BE2C (cell line): ENCODE measurements at regions not wholly inside any gene's neighbourhood (a gene's known extent, or its start where the extent isn't known, plus 50 kb on each side); places are given as distances from the start of the nearest gene placed in this dataset.
A peak's percentile ranks its signal among the peaks of the same experiment; 100 is the strongest.

Experiments
- DNase-seq: peaks from one replicate; pipeline ENCODE4 v3.0.0-alpha.2; 2020
- H3K27me3 ChIP-seq: fragments of 250-450 bp; sonication (Bioruptor Pico); 2 replicates; pipeline ENCODE4 v1.5.1; 2020; ENCODE audit warnings: mild to moderate bottlenecking
- H3K36me3 ChIP-seq: fragments of 250-450 bp; sonication (Bioruptor Pico); 2 replicates; pipeline ENCODE4 v1.5.1; 2020; ENCODE audit warnings: mild to moderate bottlenecking
- H3K4me1 ChIP-seq: fragments of 250-450 bp; sonication (Bioruptor Pico); 2 replicates; pipeline ENCODE4 v1.5.1; 2020
- H3K4me3 ChIP-seq: 2 replicates; pipeline ENCODE4 v1.5.1; 2011; ENCODE audit warnings: low read depth, low read length
- H3K9me3 ChIP-seq: fragments of 250-450 bp; sonication (Bioruptor Pico); 2 replicates; pipeline ENCODE4 v1.5.1; 2020
- CTCF ChIP-seq: IDR thresholded peaks from 2 replicates; pipeline ENCODE4 v1.5.1; 2012; ENCODE audit warnings: mild to moderate bottlenecking, low read depth, low read length

DNA sequence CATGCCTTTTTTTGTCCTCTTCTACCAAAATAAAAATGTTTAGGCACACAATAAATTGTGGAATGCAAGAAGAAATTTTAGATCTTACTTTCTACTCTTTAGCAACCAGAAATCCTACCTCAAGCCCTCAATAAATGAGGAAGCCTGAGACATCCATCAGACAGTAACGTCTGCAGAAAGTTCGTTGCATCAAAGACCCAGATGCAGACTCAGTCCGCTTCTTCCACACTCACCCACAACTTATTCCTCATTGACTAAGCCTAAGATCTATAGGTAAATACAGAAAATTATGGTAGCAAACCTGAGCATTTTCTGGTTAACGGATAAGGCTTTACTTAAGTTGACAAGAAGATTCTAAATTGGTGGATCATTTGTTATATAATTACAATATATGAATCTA, 579.4 kb upstream of the ID2 start:
- TF ChIP-seq CTCF: no peak
- no peak for DNase-seq
- Histone ChIP-seq H3K27me3 (no peaks in the 10 kb centered on the region), H3K4me3 (no peak overlapping the region), H3K4me1 (peaks cover 20% of the 10 kb centered on the region), H3K36me3 (no peaks in the 10 kb centered on the region), H3K9me3 (no peaks in the 10 kb centered on the region)

- Histone ChIP-seq H3K27me3 (no peaks in the 10 kb centered on the region), H3K36me3 (no peaks in the 10 kb centered on the region), H3K4me1 (peaks cover 23% of the 10 kb centered on the region), H3K4me3 (no peak overlapping the region), H3K9me3 (no peaks in the 10 kb centered on the region)
- no peak for TF ChIP-seq CTCF
- no peak for DNase-seq
Observed at GRCh38 chr2:8103085-8103708, 578.7 kb upstream of the ID2 start.

GRCh38 chr2:8107150-8107549, 574.7 kb upstream of the ID2 start:
- Histone ChIP-seq H3K27me3 (no peaks in the 10 kb centered on the region), H3K4me3 (no peak overlapping the region), H3K9me3 (no peaks in the 10 kb centered on the region), H3K4me1 (peaks cover 23% of the 10 kb centered on the region), H3K36me3 (no peaks in the 10 kb centered on the region)
- no peak for TF ChIP-seq CTCF
- peak; percentile 46 for DNase-seq

- Histone ChIP-seq H3K4me3 (no peak overlapping the region), H3K9me3 (no peaks in the 10 kb centered on the region), H3K4me1 (peaks cover 23% of the 10 kb centered on the region), H3K27me3 (no peaks in the 10 kb centered on the region), H3K36me3 (no peaks in the 10 kb centered on the region)
- no peak for TF ChIP-seq CTCF
- DNase-seq: no peak
Observed at GRCh38 chr2:8107621-8108378, 574.1 kb upstream of the ID2 start.

DNA sequence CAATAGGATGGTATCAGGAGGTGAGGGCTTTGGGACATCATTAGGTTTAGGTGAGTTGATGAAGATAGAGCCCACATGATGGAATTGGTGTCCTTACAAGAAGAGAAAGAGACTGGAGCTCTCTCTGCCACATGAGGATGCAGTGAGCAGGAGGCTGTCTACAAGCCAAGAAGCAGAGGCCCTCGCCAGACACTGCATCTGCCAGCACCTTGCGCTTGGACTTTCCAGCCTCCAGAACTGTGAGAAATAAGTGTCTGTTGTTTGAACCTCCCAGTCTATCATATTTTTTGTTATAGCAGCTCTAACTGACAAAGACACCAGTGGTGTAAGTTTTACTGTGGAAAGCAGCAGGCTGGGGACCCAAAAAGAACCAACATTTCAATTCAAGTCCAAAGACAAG, 571.1 kb upstream of the ID2 start:
- peaks cover 11% of the 10 kb centered on the region for H3K4me1 ChIP-seq
- TF ChIP-seq CTCF: no peak
- H3K36me3 ChIP-seq: no peaks in the 10 kb centered on the region
- no peaks in the 10 kb centered on the region for H3K27me3 ChIP-seq
- H3K4me3 ChIP-seq: no peak overlapping the region
- no peaks in the 10 kb centered on the region for H3K9me3 ChIP-seq
- no peak for DNase-seq

- TF ChIP-seq CTCF: no peak
- Histone ChIP-seq H3K4me1 (peaks cover 11% of the 10 kb centered on the region), H3K4me3 (no peak overlapping the region)
Observed at GRCh38 chr2:8111193-8111592, 570.7 kb upstream of the ID2 start.

More at GRCh38 chr2:8111193-8111592, 570.7 kb upstream of the ID2 start:
- DNase-seq: no peak
- no peaks in the 10 kb centered on the region for H3K9me3 ChIP-seq
- no peaks in the 10 kb centered on the region for H3K27me3 ChIP-seq
- H3K36me3 ChIP-seq: no peaks in the 10 kb centered on the region
